CD4-positive, alpha-beta T cell (primary cell): ENCODE measurements at regions not wholly inside any gene's neighbourhood (a gene's known extent, or its start where the extent isn't known, plus 50 kb on each side); places are given as distances from the start of the nearest gene placed in this dataset.
"Not testable (repeated sequence)": the region's sequence is repeated elsewhere in the genome, so short reads cannot be mapped to it uniquely, and the experiment has no call there.

Source experiments
- ATAC-seq: fragments of 200-7000 bp; cut with Tn5 transposase; one replicate; pipeline ENCODE4 v1.10.0; 2022; ENCODE audit warnings: mild to moderate bottlenecking; ENCODE audit not compliant: poor library complexity
- CTCF ChIA-PET: fragments of 350-600 bp; sonication (Branson Sonifier 250); formaldehyde crosslinking; loops from one replicate; lab custom pipeline; 2021; ENCODE audit warnings: antibody characterized with exemption, inconsistent platforms; lab: Charles Lee
- POLR2A ChIA-PET: fragments of 350-600 bp; sonication (Branson Sonifier 250); formaldehyde crosslinking; loops from one replicate; lab custom pipeline; 2021; ENCODE audit warnings: antibody characterized with exemption, inconsistent platforms; lab: Charles Lee
- DNase-seq, 14 experiments: peaks; one replicate each; pipeline ENCODE4 v3.0.0-alpha.2; 2013 to 2020; ENCODE audit warnings: mixed read lengths in 2 of 14
- H3K27ac ChIP-seq, 2 donors: one replicate each; pipeline versions ENCODE4 v1.5.1 to v1.7.0; 2013; ENCODE audit warnings: low read length in 2 of 2, low read depth in 1 of 2, mild to moderate bottlenecking in 1 of 2
- H3K27me3 ChIP-seq, 2 experiments: 1 replicate in 1 of 2; 2 replicates in 1 of 2; pipeline versions ENCODE4 v1.6.1 to v1.7.0; 2013; ENCODE audit warnings: low read length in 2 of 2, control low read depth in 1 of 2, mild to moderate bottlenecking in 1 of 2, moderate library complexity in 1 of 2; ENCODE audit not compliant: insufficient read depth in 2 of 2, control insufficient read depth in 1 of 2
- H3K36me3 ChIP-seq: one replicate; pipeline ENCODE4 v1.6.1; 2013; ENCODE audit warnings: low read length, control low read depth; ENCODE audit not compliant: insufficient read depth
- H3K4me1 ChIP-seq: one replicate; pipeline ENCODE4 v1.6.1; 2013; ENCODE audit warnings: low read length, control low read depth; ENCODE audit not compliant: insufficient read depth
- H3K4me3 ChIP-seq: one replicate; pipeline ENCODE4 v1.5.1; 2013; ENCODE audit warnings: mild to moderate bottlenecking, low read length, moderate library complexity
- H3K9me3 ChIP-seq, 2 experiments: 1 replicate in 1 of 2; 2 replicates in 1 of 2; pipeline versions ENCODE4 v1.6.1 to v1.7.0; 2013; ENCODE audit warnings: low read length in 2 of 2, mild to moderate bottlenecking in 2 of 2, control low read depth in 1 of 2, moderate library complexity in 1 of 2; ENCODE audit not compliant: control insufficient read depth in 1 of 2, insufficient read depth in 1 of 2
- H3K27ac Mint-ChIP-seq: one replicate; pipeline ENCODE4 v1.8.0; 2020; ENCODE audit warnings: mixed read lengths
- H3K27me3 Mint-ChIP-seq: one replicate; pipeline ENCODE4 v1.8.0; 2021; ENCODE audit warnings: mixed read lengths
- H3K36me3 Mint-ChIP-seq: one replicate; pipeline ENCODE4 v1.8.0; 2021; ENCODE audit warnings: low read depth, mixed read lengths
- H3K4me1 Mint-ChIP-seq: one replicate; pipeline ENCODE4 v1.8.0; 2021; ENCODE audit warnings: low read depth, mixed read lengths
- H3K4me3 Mint-ChIP-seq: one replicate; pipeline ENCODE4 v1.8.0; 2020; ENCODE audit warnings: mild to moderate bottlenecking, mixed read lengths
- H3K9me3 Mint-ChIP-seq: one replicate; pipeline ENCODE4 v1.8.0; 2020; ENCODE audit warnings: mixed read lengths
- intact Hi-C, 2 experiments: fragments of 100-400 bp; cut with DNase I in 1 of 2; cut with micrococcal nuclease in 1 of 2; formaldehyde crosslinking; loops; one replicate each; pipeline versions ENCODE4 v1.15.1 to v1.9.0; 2023 to 2025; cut with DNase I, micrococcal nuclease
- TF ChIP-seq, protein P1 (sequence below): fragments of 200-600 bp; IDR thresholded peaks from one replicate; pipeline ENCODE4 v1.8.0; 2022; ENCODE audit warnings: antibody characterized with exemption, mild to moderate bottlenecking

DNA sequence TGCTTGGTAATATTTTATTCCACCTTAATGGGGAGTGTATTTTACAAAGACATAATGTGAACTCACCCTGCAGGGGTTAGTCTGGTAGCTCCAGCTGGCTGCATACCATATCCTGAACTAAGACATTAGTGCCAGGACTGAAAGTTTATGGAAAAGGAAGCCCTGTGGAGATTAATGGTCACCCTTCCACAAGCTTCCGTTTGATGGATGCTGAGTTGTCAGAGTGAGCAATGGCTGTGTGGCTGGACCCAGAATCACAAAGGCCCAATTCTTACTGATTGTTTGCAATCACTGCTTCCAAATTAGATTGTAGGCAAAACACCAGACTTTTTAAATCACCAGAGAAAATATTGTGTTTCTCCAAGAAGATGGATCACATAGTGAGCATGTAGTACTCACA, 90.1 kb upstream of the TRPC7 start:
- POLR2A ChIA-PET: no interaction called here
- CTCF ChIA-PET: no interaction called here
- H3K4me1 Mint-ChIP-seq: no peaks in the 10 kb centered on the region
- Histone ChIP-seq H3K4me1 (no peaks in the 10 kb centered on the region), H3K4me3 (no peak overlapping the region), H3K27ac (no peak overlapping the region), H3K27me3 (no peaks in the 10 kb centered on the region), H3K9me3 (peaks cover 0 to 5% of the 10 kb centered on the region in 2 experiments), H3K36me3 (no peaks in the 10 kb centered on the region)
- no peak overlapping the region for H3K4me3 Mint-ChIP-seq
- no peaks in the 10 kb centered on the region for H3K27me3 Mint-ChIP-seq
- intact Hi-C loops: no loop called here
- TF ChIP-seq, protein P1, sequence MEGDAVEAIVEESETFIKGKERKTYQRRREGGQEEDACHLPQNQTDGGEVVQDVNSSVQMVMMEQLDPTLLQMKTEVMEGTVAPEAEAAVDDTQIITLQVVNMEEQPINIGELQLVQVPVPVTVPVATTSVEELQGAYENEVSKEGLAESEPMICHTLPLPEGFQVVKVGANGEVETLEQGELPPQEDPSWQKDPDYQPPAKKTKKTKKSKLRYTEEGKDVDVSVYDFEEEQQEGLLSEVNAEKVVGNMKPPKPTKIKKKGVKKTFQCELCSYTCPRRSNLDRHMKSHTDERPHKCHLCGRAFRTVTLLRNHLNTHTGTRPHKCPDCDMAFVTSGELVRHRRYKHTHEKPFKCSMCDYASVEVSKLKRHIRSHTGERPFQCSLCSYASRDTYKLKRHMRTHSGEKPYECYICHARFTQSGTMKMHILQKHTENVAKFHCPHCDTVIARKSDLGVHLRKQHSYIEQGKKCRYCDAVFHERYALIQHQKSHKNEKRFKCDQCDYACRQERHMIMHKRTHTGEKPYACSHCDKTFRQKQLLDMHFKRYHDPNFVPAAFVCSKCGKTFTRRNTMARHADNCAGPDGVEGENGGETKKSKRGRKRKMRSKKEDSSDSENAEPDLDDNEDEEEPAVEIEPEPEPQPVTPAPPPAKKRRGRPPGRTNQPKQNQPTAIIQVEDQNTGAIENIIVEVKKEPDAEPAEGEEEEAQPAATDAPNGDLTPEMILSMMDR: no peak
- H3K9me3 Mint-ChIP-seq: peaks cover 3% of the 10 kb centered on the region
- DNase-seq (no peak), ATAC-seq (no peak)
- H3K27ac Mint-ChIP-seq: no peak overlapping the region
- no peaks in the 10 kb centered on the region for H3K36me3 Mint-ChIP-seq

DNA sequence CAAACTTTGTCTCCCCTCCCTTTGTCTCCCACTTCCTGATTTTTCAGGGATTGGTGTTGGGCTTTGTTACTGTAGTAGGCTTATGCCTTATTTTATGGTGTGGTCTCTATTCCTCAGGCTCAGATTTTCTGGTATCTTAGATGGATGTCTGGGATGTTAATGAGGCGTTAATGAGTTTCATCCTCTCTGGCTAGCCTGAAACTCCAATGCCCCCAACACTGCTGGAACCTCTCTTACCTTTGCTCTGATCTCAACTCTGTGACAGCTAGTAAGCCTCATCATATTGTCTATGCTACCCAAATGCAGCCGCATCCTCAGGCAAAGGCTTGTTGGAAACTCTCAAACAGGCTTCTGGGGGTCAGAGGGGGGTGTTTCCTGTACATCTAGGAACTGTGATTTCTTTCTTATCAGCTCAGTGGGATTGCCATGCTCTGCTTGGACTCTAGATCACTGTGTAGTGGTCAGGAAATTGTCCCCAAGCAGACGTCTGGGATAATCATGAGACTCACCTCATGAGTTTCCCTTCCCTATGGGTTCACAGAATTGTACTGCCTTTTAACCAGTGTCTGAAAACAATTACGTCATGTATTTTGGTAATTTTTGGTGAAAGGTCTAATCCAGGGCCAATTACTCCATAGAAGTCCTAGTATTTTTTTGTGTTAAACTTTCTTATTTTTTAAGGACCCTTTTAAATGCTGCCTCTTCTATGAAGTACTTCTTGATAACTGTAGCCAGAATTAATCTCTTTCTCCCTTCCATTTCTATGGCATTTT, 88.8 kb upstream of the TRPC7 start:
- DNase-seq: no peak
- Histone ChIP-seq H3K36me3 (no peaks in the 10 kb centered on the region), H3K4me3 (no peak overlapping the region), H3K9me3 (peaks cover 0 to 5% of the 10 kb centered on the region in 2 experiments), H3K27me3 (no peaks in the 10 kb centered on the region), H3K4me1 (no peaks in the 10 kb centered on the region), H3K27ac (no peak overlapping the region)
- ATAC-seq: no peak
- ChIA-PET POLR2A (no interaction called here), CTCF (no interaction called here)
- Mint-ChIP-seq H3K4me3 (no peak overlapping the region), H3K27ac (no peak overlapping the region), H3K36me3 (no peaks in the 10 kb centered on the region), H3K4me1 (no peaks in the 10 kb centered on the region), H3K27me3 (no peaks in the 10 kb centered on the region), H3K9me3 (peaks cover 3% of the 10 kb centered on the region)
- TF ChIP-seq, protein P1: no peak
- intact Hi-C loops: no loop called here

DNA sequence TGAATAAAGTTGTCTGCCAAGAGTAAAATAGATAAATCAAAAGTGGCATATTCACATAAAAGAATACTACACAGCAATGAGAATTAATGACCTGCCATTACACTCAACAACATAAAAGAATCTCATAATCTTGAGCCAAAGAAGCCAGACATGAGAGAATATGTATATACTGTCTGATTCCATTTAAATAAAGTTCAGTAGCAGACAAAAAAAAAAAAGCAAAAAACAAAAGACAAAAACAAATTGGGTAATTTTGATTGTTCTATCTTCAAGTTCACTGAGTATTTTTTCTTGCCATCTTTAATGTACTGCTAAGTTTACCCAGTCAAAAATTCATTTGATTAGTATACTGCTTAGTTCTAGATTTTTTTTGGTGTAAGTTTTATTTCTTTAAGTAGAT, 87.9 kb upstream of the TRPC7 start:
- no peak for DNase-seq
- POLR2A ChIA-PET: no interaction called here
- no peak for ATAC-seq
- Mint-ChIP-seq H3K27ac (no peak overlapping the region), H3K9me3 (peaks cover 3% of the 10 kb centered on the region), H3K4me1 (no peaks in the 10 kb centered on the region), H3K27me3 (no peaks in the 10 kb centered on the region), H3K4me3 (no peak overlapping the region), H3K36me3 (no peaks in the 10 kb centered on the region)
- H3K9me3 ChIP-seq: peaks cover 0 to 5% of the 10 kb centered on the region in 2 experiments
- no peaks in the 10 kb centered on the region for H3K4me1 ChIP-seq
- H3K27ac ChIP-seq: no peak overlapping the region
- CTCF ChIA-PET: no interaction called here
- no peak overlapping the region for H3K4me3 ChIP-seq
- intact Hi-C loops: no loop called here
- TF ChIP-seq, protein P1: no peak
- H3K27me3 ChIP-seq: no peaks in the 10 kb centered on the region
- H3K36me3 ChIP-seq: no peaks in the 10 kb centered on the region

DNA sequence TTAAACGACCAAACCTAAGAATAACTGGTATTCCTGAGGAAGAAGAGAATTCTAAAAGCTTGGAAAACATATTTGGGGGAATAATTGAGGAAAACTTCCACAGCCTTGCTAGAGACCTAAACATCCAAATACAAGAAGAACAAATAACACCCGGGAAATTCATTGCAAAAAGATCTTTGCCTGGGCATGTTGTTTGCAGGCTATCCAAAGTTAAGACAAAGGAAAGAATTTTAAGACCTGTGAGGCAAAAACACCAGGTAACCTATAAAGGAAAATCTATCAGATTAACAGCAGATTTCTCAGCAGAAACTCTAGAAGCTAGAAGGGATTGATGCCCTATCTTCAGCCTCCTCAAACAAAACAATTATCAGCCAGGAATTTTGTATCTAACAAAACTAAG, 82.2 kb upstream of the TRPC7 start:
- ATAC-seq, CTCF ChIA-PET, H3K27ac Mint-ChIP-seq, H3K9me3 Mint-ChIP-seq, intact Hi-C loops, H3K36me3 Mint-ChIP-seq, H3K27me3 Mint-ChIP-seq, H3K4me1 ChIP-seq, H3K4me3 ChIP-seq, H3K27ac ChIP-seq, H3K36me3 ChIP-seq, H3K4me1 Mint-ChIP-seq, POLR2A ChIA-PET, H3K4me3 Mint-ChIP-seq, DNase-seq, H3K27me3 ChIP-seq: not testable (repeated sequence)
- peaks cover 0 to 25% of the 10 kb centered on the region in 2 experiments for H3K9me3 ChIP-seq
